ENCODE measurements at regions not wholly inside any gene's neighbourhood (a gene's known extent, or its start where the extent isn't known, plus 50 kb on each side); places are given as distances from the start of the nearest gene placed in this dataset.

DNA sequence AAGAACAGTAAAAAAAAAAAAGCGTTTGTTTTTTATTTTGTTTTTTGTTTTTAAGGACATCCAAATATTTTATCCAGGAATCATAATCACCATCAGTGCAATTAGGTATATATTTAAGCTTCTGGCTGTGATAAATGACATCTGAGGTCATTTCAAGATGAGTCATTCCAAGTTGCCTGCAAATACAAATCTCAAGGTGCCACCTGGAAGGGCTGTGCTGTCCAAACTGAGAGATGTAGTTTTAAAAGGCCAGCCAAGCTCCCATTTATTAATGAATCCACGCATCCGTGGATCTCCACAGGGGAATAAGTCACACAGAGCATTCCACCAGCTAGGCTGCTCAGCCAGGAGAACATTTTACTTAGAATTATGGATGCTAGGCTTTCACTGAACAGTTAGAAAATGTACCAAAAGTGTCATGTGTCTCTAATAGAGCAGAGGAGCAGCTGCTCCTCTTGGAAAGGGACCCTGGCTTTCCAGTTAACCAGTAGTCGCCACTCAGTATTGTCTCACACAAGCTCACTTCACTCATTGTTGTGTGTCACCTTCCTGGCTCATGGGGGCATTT is 1151.4 kb upstream of the TMEM132C start:
- TF ChIP-seq, protein P1, sequence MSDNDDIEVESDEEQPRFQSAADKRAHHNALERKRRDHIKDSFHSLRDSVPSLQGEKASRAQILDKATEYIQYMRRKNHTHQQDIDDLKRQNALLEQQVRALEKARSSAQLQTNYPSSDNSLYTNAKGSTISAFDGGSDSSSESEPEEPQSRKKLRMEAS (IDR thresholded peaks at IDR 0.05; ENCODE audit: insufficient read depth, insufficient read length), result no peak
- TF ChIP-seq, protein P2, sequence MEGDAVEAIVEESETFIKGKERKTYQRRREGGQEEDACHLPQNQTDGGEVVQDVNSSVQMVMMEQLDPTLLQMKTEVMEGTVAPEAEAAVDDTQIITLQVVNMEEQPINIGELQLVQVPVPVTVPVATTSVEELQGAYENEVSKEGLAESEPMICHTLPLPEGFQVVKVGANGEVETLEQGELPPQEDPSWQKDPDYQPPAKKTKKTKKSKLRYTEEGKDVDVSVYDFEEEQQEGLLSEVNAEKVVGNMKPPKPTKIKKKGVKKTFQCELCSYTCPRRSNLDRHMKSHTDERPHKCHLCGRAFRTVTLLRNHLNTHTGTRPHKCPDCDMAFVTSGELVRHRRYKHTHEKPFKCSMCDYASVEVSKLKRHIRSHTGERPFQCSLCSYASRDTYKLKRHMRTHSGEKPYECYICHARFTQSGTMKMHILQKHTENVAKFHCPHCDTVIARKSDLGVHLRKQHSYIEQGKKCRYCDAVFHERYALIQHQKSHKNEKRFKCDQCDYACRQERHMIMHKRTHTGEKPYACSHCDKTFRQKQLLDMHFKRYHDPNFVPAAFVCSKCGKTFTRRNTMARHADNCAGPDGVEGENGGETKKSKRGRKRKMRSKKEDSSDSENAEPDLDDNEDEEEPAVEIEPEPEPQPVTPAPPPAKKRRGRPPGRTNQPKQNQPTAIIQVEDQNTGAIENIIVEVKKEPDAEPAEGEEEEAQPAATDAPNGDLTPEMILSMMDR (IDR thresholded peaks at IDR 0.05; ENCODE audit: extremely low read depth in 1 of 2, insufficient read depth in 1 of 2, low read depth in 1 of 2, low read length in 2 of 2), result no peak
- TF ChIP-seq EZH2 (IDR thresholded peaks at IDR 0.05; ENCODE audit: borderline replicate concordance, low read depth, low read length, severe bottlenecking) (no peak), POLR2A (IDR thresholded peaks at IDR 0.05; ENCODE audit: low read depth, low read length) (no peak), POLR2AphosphoS5 (IDR thresholded peaks at IDR 0.05; ENCODE audit: insufficient read depth, low read depth, low read length) (no peak), GATA2 (IDR thresholded peaks at IDR 0.05; ENCODE audit: insufficient read depth, insufficient read length, low read depth, low read length) (no peak)

Data from endothelial cell of umbilical vein (primary cell).